Testis (tissue), 2 donors: ENCODE measurements at regions not wholly inside any gene's neighbourhood (a gene's known extent, or its start where the extent isn't known, plus 50 kb on each side); places are given as distances from the start of the nearest gene placed in this dataset.

Experiments
- DNase-seq: peaks from one replicate; pipeline ENCODE4 v3.0.0-alpha.2; 2019
- H3K27ac ChIP-seq, 2 donors: fragments of 200-600 bp; sonication (generic); one replicate each; pipeline ENCODE4 v1.5.1; 2019
- H3K27me3 ChIP-seq: fragments of 200-600 bp; sonication (generic); one replicate; pipeline ENCODE4 v1.5.1; 2019
- H3K36me3 ChIP-seq: fragments of 200-600 bp; sonication (generic); one replicate; pipeline ENCODE4 v1.5.1; 2017; ENCODE audit warnings: low read depth; ENCODE audit errors: missing control alignments
- H3K4me1 ChIP-seq: fragments of 200-600 bp; sonication (generic); one replicate; pipeline ENCODE4 v1.5.1; 2019
- H3K4me3 ChIP-seq, 2 donors: fragments of 200-600 bp; sonication (generic); one replicate each; pipeline ENCODE4 v1.5.1; 2017 to 2019
- H3K9me3 ChIP-seq: fragments of 200-600 bp; sonication (generic); one replicate; pipeline ENCODE4 v1.5.1; 2017
- POLR2A ChIP-seq: fragments of 450-650 bp; IDR thresholded peaks from one replicate; pipeline ENCODE4 v1.6.1; 2017; ENCODE audit warnings: antibody characterized with exemption, mild to moderate bottlenecking, moderate library complexity
- WGBS, 2 donors: methylation state at CpG; one replicate each; pipeline ENCODE4 v1.1.5; 2018; 5-methylcytosine and 5-hydroxymethylcytosine counted together
- intact Hi-C: fragments of 100-400 bp; cut with DNase I; formaldehyde crosslinking; loops from one replicate; pipeline ENCODE4 v1.15.1; 2023; ENCODE audit warnings: low total_unique reads
- TF ChIP-seq, protein P1 (sequence below), 3 experiments: fragments of 450-650 bp in 2 of 3; fragments of 200-600 bp in 1 of 3; sonication (generic) in 1 of 3; IDR thresholded peaks; one replicate each; pipeline ENCODE4 v1.5.1; 2016 to 2019; ENCODE audit warnings: antibody characterized with exemption in 3 of 3, mild to moderate bottlenecking in 2 of 3, moderate library complexity in 1 of 3

DNA sequence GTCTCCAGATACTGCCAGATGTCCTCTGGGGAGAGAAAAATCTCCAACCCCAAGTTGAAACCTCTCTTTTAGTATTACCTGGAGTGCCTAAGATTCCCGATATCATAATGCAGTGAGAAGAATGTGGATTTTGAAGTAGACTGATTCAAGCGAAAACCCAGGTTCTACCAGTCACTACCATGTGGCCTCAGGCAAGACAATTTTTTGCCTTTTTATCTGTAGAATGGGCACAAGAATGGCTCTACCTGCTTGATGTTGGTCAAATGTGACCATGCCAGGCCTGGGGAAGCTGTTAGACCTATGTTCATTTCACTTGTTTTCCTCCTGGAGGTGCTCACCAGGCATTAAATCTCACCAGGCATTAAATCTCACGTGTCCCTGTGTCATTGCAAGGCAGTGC lies 131.3 kb downstream of the DDX1 start:
- Histone ChIP-seq H3K36me3 (no peaks in the 10 kb centered on the region), H3K27ac (no peak overlapping the region), H3K27me3 (no peaks in the 10 kb centered on the region), H3K4me3 (no peak overlapping the region), H3K4me1 (no peaks in the 10 kb centered on the region), H3K9me3 (no peaks in the 10 kb centered on the region)
- 80 to 97% methylated on average over 3 of the region's 3 CpGs for WGBS, 2 donors
- TF ChIP-seq, protein P1, sequence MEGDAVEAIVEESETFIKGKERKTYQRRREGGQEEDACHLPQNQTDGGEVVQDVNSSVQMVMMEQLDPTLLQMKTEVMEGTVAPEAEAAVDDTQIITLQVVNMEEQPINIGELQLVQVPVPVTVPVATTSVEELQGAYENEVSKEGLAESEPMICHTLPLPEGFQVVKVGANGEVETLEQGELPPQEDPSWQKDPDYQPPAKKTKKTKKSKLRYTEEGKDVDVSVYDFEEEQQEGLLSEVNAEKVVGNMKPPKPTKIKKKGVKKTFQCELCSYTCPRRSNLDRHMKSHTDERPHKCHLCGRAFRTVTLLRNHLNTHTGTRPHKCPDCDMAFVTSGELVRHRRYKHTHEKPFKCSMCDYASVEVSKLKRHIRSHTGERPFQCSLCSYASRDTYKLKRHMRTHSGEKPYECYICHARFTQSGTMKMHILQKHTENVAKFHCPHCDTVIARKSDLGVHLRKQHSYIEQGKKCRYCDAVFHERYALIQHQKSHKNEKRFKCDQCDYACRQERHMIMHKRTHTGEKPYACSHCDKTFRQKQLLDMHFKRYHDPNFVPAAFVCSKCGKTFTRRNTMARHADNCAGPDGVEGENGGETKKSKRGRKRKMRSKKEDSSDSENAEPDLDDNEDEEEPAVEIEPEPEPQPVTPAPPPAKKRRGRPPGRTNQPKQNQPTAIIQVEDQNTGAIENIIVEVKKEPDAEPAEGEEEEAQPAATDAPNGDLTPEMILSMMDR (IDR thresholded peaks at IDR 0.05): no peak
- TF ChIP-seq POLR2A: no peak
- no peak for DNase-seq
- intact Hi-C loops: no loop called here

DNA sequence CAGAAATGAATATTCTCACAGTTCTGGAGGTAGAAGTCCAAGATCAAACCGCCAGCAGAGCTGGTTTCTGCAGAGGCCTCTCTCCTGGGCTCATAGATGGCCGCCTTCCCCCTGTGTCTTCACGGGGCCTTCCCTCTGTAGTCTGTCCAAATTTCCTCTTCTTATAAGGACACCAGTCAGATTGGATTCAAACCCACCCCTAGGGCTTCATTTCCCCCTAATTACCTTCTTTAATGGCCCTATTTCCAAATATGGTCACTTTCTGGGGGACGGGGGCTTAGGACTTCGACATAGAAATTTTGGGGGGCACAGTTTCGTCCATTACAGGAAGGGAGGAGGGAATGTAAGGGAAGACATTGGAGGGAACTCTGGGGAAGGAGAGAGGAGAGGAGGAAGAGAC lies 132.6 kb downstream of the DDX1 start:
- WGBS, 2 donors: 91 to 92% methylated on average over 6 of the region's 6 CpGs
- H3K27me3 ChIP-seq: no peaks in the 10 kb centered on the region
- H3K4me1 ChIP-seq: no peaks in the 10 kb centered on the region
- no peaks in the 10 kb centered on the region for H3K9me3 ChIP-seq
- DNase-seq: no peak
- H3K36me3 ChIP-seq: no peaks in the 10 kb centered on the region
- no peak overlapping the region for H3K27ac ChIP-seq
- TF ChIP-seq POLR2A: no peak
- TF ChIP-seq, protein P1 (IDR thresholded peaks at IDR 0.05): no peak
- no peak overlapping the region for H3K4me3 ChIP-seq
- intact Hi-C loops: no loop called here

DNA sequence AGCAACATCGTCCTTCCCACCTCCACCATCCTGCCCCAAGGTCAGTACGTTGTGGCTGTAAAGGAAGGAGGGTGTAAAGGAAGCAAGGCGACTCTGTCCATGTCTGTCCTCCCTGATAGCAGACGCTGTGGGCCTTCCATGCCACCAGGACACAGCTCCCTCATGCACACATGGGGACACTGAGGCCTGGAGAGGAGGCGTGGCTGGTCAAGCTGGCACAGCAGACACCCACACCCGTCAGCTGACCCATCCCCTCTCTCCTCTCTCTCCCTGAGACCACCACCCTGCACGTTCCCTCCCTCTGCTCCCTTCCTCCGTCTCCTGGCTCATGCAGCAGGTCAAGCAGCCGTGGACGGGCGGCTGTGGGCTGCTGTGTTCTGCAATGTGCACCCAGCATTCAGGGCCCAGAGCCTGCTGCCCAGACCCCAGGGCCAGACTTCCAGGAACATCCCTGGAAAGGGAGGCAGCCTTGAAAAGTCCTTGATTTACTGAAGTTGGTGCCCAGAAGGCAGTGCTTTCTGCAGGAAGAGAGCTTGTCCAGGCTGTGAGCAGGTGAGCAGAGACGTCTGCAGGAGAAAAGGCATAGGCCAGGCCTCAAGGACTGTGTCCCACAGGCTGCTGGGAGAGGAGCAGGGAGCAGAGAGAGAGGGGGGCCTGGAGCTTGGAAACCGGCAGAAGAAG lies 133.6 kb downstream of the DDX1 start:
- no peak overlapping the region for H3K27ac ChIP-seq
- H3K4me1 ChIP-seq: peaks cover 7% of the 10 kb centered on the region
- no peaks in the 10 kb centered on the region for H3K36me3 ChIP-seq
- DNase-seq: no peak
- H3K9me3 ChIP-seq: no peaks in the 10 kb centered on the region
- H3K27me3 ChIP-seq: no peaks in the 10 kb centered on the region
- intact Hi-C loops: no loop called here
- TF ChIP-seq, protein P1 (IDR thresholded peaks at IDR 0.05): no peak
- no peak for TF ChIP-seq POLR2A
- H3K4me3 ChIP-seq: no peak overlapping the region
- 73 to 76% methylated on average over 10 to 13 of the region's 13 CpGs for WGBS, 2 donors

DNA sequence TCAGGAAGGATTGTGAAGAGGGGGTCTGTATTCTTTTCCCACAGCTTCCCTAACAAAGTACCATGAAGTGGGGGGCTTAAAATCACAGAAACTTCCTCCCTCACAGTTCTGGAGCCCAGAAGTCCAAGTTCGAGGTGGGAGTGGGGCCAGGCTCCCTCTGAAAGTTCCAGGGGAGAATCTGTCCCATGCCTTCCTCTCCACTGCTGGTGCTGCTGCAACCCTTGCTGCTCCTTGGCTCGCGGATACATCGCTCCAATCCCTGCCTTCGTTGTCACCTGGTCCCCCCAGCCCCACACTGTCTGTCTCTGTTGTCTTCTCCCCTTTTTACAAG lies 134.1 kb downstream of the DDX1 start:
- no peak overlapping the region for H3K4me3 ChIP-seq
- no peak for DNase-seq
- intact Hi-C loops: no loop called here
- no peaks in the 10 kb centered on the region for H3K9me3 ChIP-seq
- H3K4me1 ChIP-seq: peaks cover 10% of the 10 kb centered on the region
- TF ChIP-seq POLR2A: no peak
- TF ChIP-seq, protein P1 (IDR thresholded peaks at IDR 0.05): no peak
- no peaks in the 10 kb centered on the region for H3K27me3 ChIP-seq
- 89 to 93% methylated on average over 5 of the region's 5 CpGs for WGBS, 2 donors
- no peak overlapping the region for H3K27ac ChIP-seq
- no peaks in the 10 kb centered on the region for H3K36me3 ChIP-seq

DNA sequence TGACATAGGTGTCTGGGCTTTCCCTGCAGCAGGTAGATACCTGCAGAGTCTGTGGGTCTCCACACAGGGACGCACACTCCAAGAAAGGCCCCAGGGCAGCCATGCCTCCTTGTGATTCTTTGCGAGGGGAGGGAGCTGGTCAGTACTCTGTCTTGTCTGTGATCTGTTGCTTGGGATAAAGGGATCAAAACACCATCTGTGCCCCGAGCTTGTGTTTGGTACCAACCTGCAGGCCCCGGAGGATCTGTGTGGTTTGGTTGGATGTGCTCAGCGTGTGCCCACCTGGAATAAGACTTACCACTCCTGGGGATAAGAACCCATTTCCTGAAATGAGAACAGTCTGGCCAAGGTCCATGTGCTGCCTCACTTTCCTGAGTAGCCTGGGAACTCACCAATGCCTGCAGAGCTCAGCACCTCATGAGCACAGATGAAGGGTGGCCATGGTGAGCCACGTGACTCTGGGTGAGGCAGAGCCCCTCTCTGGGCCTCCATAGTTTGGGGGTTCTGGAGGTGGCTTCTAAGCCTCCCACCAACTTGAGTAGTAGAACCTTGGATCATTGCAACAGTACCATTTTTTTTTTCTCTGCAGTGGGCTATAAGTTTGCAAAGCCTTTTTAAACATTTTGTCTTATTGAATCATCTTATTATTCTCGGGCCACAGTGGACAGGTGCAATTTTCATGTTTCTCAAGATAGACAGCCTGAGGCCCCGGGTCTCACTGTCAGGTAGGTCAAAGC lies 134.8 kb downstream of the DDX1 start:
- Histone ChIP-seq H3K4me1 (peaks cover 13% of the 10 kb centered on the region), H3K4me3 (no peak overlapping the region), H3K9me3 (no peaks in the 10 kb centered on the region), H3K27me3 (no peaks in the 10 kb centered on the region), H3K27ac (no peak overlapping the region), H3K36me3 (no peaks in the 10 kb centered on the region)
- no peak for TF ChIP-seq POLR2A
- TF ChIP-seq, protein P1 (IDR thresholded peaks at IDR 0.05): no peak
- no peak for DNase-seq
- 93 to 100% methylated on average over 6 to 8 of the region's 8 CpGs for WGBS, 2 donors
- intact Hi-C loops: no loop called here
